ENCODE measurements at regions not wholly inside any gene's neighbourhood (a gene's known extent, or its start where the extent isn't known, plus 50 kb on each side); places are given as distances from the start of the nearest gene placed in this dataset.
"Not testable (repeated sequence)": the region's sequence is repeated elsewhere in the genome, so short reads cannot be mapped to it uniquely, and the experiment has no call there.

DNA sequence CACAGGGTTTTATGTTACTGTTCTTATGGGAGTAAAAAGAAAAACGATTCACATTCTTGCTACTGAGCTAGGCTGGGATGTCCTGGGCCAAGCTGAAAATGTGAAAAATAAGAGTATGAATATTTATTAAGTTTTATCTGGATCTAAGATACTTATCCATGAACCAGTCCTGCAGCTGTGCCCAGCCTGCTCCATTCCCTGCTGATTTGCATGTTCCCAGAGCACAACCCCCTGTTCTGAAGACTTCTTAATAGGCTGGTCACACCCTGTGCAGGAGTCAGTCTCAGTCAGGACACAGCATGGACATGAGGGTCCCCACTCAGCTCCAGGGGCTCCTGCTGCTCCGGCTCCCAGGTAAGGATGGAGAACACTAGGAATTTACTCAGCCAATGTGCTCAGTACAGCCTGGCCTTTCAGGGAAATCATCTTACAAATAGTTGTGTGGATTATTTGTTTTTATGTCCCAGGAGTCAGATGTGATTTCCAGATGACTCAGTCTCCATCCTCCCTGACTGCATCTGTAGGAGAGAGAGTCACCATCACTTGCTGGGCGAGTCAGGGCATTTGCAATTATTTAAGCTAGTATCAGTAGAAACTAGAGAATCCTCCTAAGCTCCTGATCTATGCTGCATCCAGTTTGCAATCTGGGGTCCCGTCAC, 1319.1 kb downstream of the RPIA start:
- not testable (repeated sequence) for TF ChIP-seq CTCF, EZH2, EZH2phosphoT487 (IDR thresholded peaks at IDR 0.05)
